H1 (cell line): ENCODE measurements at regions not wholly inside any gene's neighbourhood (a gene's known extent, or its start where the extent isn't known, plus 50 kb on each side); places are given as distances from the start of the nearest gene placed in this dataset.

Experiments used
- CTCF ChIA-PET: fragments of 300-600 bp; sonication (Branson Sonifier 250); formaldehyde crosslinking; loops from one replicate; lab custom pipeline; 2021; ENCODE audit not compliant: partially characterized antibody; lab: Charles Lee
- POLR2A ChIA-PET: fragments of 300-600 bp; sonication (Branson Sonifier 250); formaldehyde crosslinking; loops from one replicate; lab custom pipeline; 2021; ENCODE audit warnings: inconsistent platforms; ENCODE audit not compliant: partially characterized antibody; lab: Charles Lee
- DNase-seq, 2 experiments: peaks; one replicate each; pipeline versions ENCODE4 v3.0.0 to v3.0.0-alpha.2; 2010 to 2022; ENCODE audit warnings: low spot score in 2 of 2, low read depth in 1 of 2, mixed read lengths in 1 of 2
- FAIRE-seq: peaks from 2 replicates; lab custom pipeline; 2011; peaks lifted over from hg19 to GRCh38; lab: Jason Lieb, UNC
- H2AFZ ChIP-seq: 2 replicates; pipeline ENCODE4 v1.8.1; 2012; ENCODE audit warnings: low read length, inconsistent platforms
- H2AK5ac ChIP-seq: 2 replicates; pipeline ENCODE4 v1.6.1; 2013; ENCODE audit warnings: low read depth, low read length
- H2BK120ac ChIP-seq: replicated peaks from 2 replicates; pipeline ENCODE3; 2013; ENCODE audit warnings: low read depth, low read length, inconsistent platforms
- H2BK12ac ChIP-seq: 2 replicates; pipeline ENCODE4 v1.6.1; 2013; ENCODE audit warnings: low read depth, low read length
- H2BK15ac ChIP-seq: 2 replicates; pipeline ENCODE4 v1.6.1; 2013; ENCODE audit warnings: low read length
- H2BK20ac ChIP-seq: 2 replicates; pipeline ENCODE4 v1.6.1; 2013; ENCODE audit warnings: low read length
- H2BK5ac ChIP-seq: 2 replicates; pipeline ENCODE4 v1.6.1; 2013; ENCODE audit warnings: low read depth, low read length
- H3K14ac ChIP-seq: 2 replicates; pipeline ENCODE4 v1.6.1; 2013; ENCODE audit warnings: inconsistent platforms; ENCODE audit not compliant: insufficient read length
- H3K18ac ChIP-seq: 2 replicates; pipeline ENCODE4 v1.6.1; 2013; ENCODE audit warnings: low read length; ENCODE audit errors: extremely low read depth
- H3K23ac ChIP-seq: 2 replicates; pipeline ENCODE4 v1.6.1; 2013; ENCODE audit warnings: inconsistent platforms; ENCODE audit not compliant: insufficient read length
- H3K23me2 ChIP-seq: 2 replicates; pipeline ENCODE4 v1.6.1; 2013; ENCODE audit warnings: low read depth, low read length
- H3K27ac ChIP-seq: 2 replicates; pipeline ENCODE4 v1.6.1; 2011; ENCODE audit warnings: low read depth, low read length, inconsistent platforms
- H3K27me3 ChIP-seq, 4 experiments: replicated peaks in 1 of 4; 1 replicate in 1 of 4; 2 replicates in 3 of 4; pipeline versions ENCODE4 v1.6.1 to v1.8.1; 2011 to 2013; ENCODE audit warnings: low read length in 3 of 4, mild to moderate bottlenecking in 3 of 4, inconsistent platforms in 2 of 4, mixed read lengths in 2 of 4, moderate library complexity in 1 of 4; ENCODE audit not compliant: control insufficient read depth in 3 of 4, insufficient read depth in 3 of 4; ENCODE audit errors: extremely low read depth in 1 of 4
- H3K36me3 ChIP-seq, 4 experiments: 2 replicates each; pipeline versions ENCODE4 v1.6.1 to v1.8.1; 2011 to 2013; ENCODE audit warnings: mild to moderate bottlenecking in 4 of 4, low read length in 3 of 4, moderate library complexity in 2 of 4, control low read depth in 1 of 4, inconsistent platforms in 1 of 4; ENCODE audit not compliant: insufficient read depth in 4 of 4, control insufficient read depth in 2 of 4
- H3K4ac ChIP-seq: replicated peaks from 2 replicates; pipeline ENCODE3; 2013; ENCODE audit warnings: low read length, low read depth, mixed read lengths, inconsistent platforms; ENCODE audit not compliant: insufficient read length
- H3K4me1 ChIP-seq, 4 experiments: replicated peaks in 1 of 4; 1 replicate in 1 of 4; 2 replicates in 3 of 4; pipeline versions ENCODE4 v1.6.1 to v1.8.1; 2011 to 2013; ENCODE audit warnings: low read length in 3 of 4, inconsistent platforms in 2 of 4, mixed read lengths in 1 of 4; ENCODE audit not compliant: insufficient read depth in 4 of 4, control insufficient read depth in 3 of 4
- H3K4me2 ChIP-seq, 2 experiments: 2 replicates each; pipeline versions ENCODE4 v1.6.1 to v1.8.1; 2011 to 2013; ENCODE audit warnings: low read depth in 2 of 2, low read length in 2 of 2, control low read depth in 1 of 2, inconsistent platforms in 1 of 2, mild to moderate bottlenecking in 1 of 2; ENCODE audit not compliant: insufficient read depth in 1 of 2
- H3K4me3 ChIP-seq, 4 experiments: fragments of 200-600, 300-600 bp in 1 of 4; sonication (generic), shearing (Covaris generic), sonication (Bioruptor Twin) in 1 of 4; 2 replicates each; pipeline versions ENCODE4 v1.5.1 to v1.8.1; 2011 to 2016; ENCODE audit warnings: low read length in 4 of 4, low read depth in 3 of 4, control low read depth in 2 of 4, inconsistent platforms in 2 of 4, mild to moderate bottlenecking in 2 of 4, mixed read lengths in 1 of 4, moderate library complexity in 1 of 4; ENCODE audit not compliant: insufficient read depth in 2 of 4; ENCODE audit errors: extremely low read depth in 1 of 4
- H3K56ac ChIP-seq: replicated peaks from 2 replicates; pipeline ENCODE3; 2013; ENCODE audit warnings: low read depth, mild to moderate bottlenecking, mixed read lengths, low read length, inconsistent platforms; ENCODE audit not compliant: insufficient read length
- H3K79me1 ChIP-seq: 2 replicates; pipeline ENCODE4 v1.6.1; 2013; ENCODE audit warnings: low read depth, low read length, control low read depth
- H3K79me2 ChIP-seq, 2 experiments: 2 replicates each; pipeline versions ENCODE4 v1.6.1 to v1.8.1; 2012 to 2013; ENCODE audit warnings: low read length in 2 of 2, mild to moderate bottlenecking in 2 of 2, inconsistent platforms in 1 of 2; ENCODE audit not compliant: insufficient read depth in 2 of 2, control insufficient read depth in 1 of 2
- H3K9ac ChIP-seq, 4 experiments: replicated peaks in 1 of 4; 1 replicate in 1 of 4; 2 replicates in 3 of 4; pipeline versions ENCODE4 v1.6.1 to v1.8.1; 2011 to 2013; ENCODE audit warnings: low read depth in 3 of 4, low read length in 3 of 4, control low read depth in 2 of 4, mild to moderate bottlenecking in 2 of 4, moderate library complexity in 2 of 4, inconsistent platforms in 1 of 4; ENCODE audit errors: extremely low read depth in 1 of 4
- H3K9me3 ChIP-seq, 2 experiments: 2 replicates each; pipeline versions ENCODE4 v1.6.1 to v1.8.1; 2012 to 2013; ENCODE audit warnings: mild to moderate bottlenecking in 2 of 2, moderate library complexity in 2 of 2, control low read depth in 1 of 2, inconsistent platforms in 1 of 2, low read depth in 1 of 2, low read length in 1 of 2, mixed read lengths in 1 of 2; ENCODE audit not compliant: insufficient read depth in 2 of 2
- H4K20me1 ChIP-seq, 2 experiments: replicated peaks in 1 of 2; 2 replicates each; pipeline versions ENCODE3 to v1.8.1; 2011 to 2013; ENCODE audit warnings: inconsistent platforms in 2 of 2, low read length in 2 of 2, mild to moderate bottlenecking in 1 of 2; ENCODE audit not compliant: insufficient read depth in 2 of 2, control insufficient read depth in 1 of 2
- H4K5ac ChIP-seq: 2 replicates; pipeline ENCODE4 v1.6.1; 2013; ENCODE audit warnings: low read length, low read depth, mixed read lengths, inconsistent platforms; ENCODE audit not compliant: insufficient read length
- H4K8ac ChIP-seq: 2 replicates; pipeline ENCODE4 v1.8.0; 2013; ENCODE audit warnings: mild to moderate bottlenecking, moderate library complexity, low read length, inconsistent platforms; ENCODE audit not compliant: insufficient read depth; ENCODE audit errors: extremely low read depth
- H4K91ac ChIP-seq: replicated peaks from 2 replicates; pipeline ENCODE3; 2013; ENCODE audit warnings: low read length, mixed read lengths, inconsistent platforms; ENCODE audit not compliant: insufficient read length
- CBX5 ChIP-seq: fragments of 300-800, 300-1000 bp; sonication (generic); IDR thresholded peaks from 2 replicates; pipeline ENCODE4 v1.7.1; 2016; ENCODE audit warnings: antibody characterized with exemption, low read length, low read depth
- CHD2 ChIP-seq: IDR thresholded peaks from 2 replicates; pipeline ENCODE4 v1.6.1; 2012; ENCODE audit warnings: low read length, improper control_type of control experiment
- KDM4A ChIP-seq: IDR thresholded peaks from one replicate; pipeline ENCODE4 v1.7.1; 2012; ENCODE audit warnings: low read depth, mild to moderate bottlenecking, moderate library complexity, low read length, inconsistent platforms; ENCODE audit not compliant: severe bottlenecking
- TEAD4 ChIP-seq: IDR thresholded peaks from 2 replicates; pipeline ENCODE4 v1.6.1; 2012; ENCODE audit warnings: low read depth, low read length, inconsistent platforms, mixed read lengths
- WGBS, 2 experiments: shearing (Covaris generic) in 1 of 2; methylation state at CpG; one replicate each; pipeline versions ENCODE4 v1.1.6 to v1.1.7; 2013 to 2015; ENCODE audit warnings: low lambda C conversion rate in 2 of 2, mixed read lengths in 2 of 2, inconsistent platforms in 1 of 2, low coverage in 1 of 2, missing lambda C conversion rate in 1 of 2; ENCODE audit not compliant: insufficient replicate concordance in 2 of 2, insufficient coverage in 1 of 2, insufficient read length in 1 of 2; ENCODE audit errors: extremely low coverage in 1 of 2, missing lambda C conversion rate in 1 of 2; 5-methylcytosine and 5-hydroxymethylcytosine counted together

DNA sequence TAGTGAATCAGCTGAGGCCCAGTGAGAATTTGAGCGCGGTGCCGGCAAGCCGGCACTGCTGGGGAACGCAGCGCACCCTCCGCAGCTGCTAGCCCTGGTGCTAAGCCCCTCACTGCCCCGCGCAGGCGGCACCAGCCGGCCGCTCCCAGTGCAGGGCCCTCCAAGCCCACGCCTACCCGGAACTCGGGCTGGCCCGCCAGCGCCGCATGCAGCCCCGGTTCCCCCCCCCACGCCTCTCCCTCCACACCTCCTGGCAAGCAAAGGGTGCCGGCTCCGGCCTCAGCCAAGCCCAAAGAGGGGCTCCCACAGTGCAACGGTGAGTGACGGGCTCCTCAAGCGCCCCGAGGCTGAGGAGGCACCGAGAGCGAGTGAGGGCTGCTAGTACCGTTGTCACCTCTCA, 54.5 kb upstream of the VASH1 start:
- H4K20me1 ChIP-seq, result peaks cover 0 to 2% of the 10 kb centered on the region in 2 experiments
- H3K27ac ChIP-seq, result no peak overlapping the region
- WGBS, 2 experiments, result 95% methylated on average over 19 of the region's 29 CpGs; no CpG with 5 or more reads in 1 of the 2 experiments
- H2BK120ac ChIP-seq, result no peak overlapping the region
- POLR2A ChIA-PET, result no interaction called here
- H2BK20ac ChIP-seq, result no peak overlapping the region
- no peak for TF ChIP-seq CHD2
- TF ChIP-seq CBX5, result no peak
- no peak for TF ChIP-seq TEAD4
- TF ChIP-seq KDM4A, result no peak
- H4K5ac ChIP-seq, result no peak overlapping the region
- no peak overlapping the region for H3K9ac ChIP-seq
- no peak overlapping the region for H4K91ac ChIP-seq
- H4K8ac ChIP-seq, result no peak overlapping the region
- FAIRE-seq, result no peak
- H3K23me2 ChIP-seq, result no peaks in the 10 kb centered on the region
- H3K18ac ChIP-seq, result no peak overlapping the region
- H3K9me3 ChIP-seq, result peaks cover 0 to 5% of the 10 kb centered on the region in 2 experiments; a peak in 1 of 4 replicates
- H3K4me3 ChIP-seq, result no peak overlapping the region
- H3K79me2 ChIP-seq, result no peaks in the 10 kb centered on the region
- H2BK15ac ChIP-seq, result no peak overlapping the region
- DNase-seq, result peak in 1 of 2 experiments; percentile 42
- H3K79me1 ChIP-seq, result no peaks in the 10 kb centered on the region
- H3K56ac ChIP-seq, result no peak overlapping the region
- H2AFZ ChIP-seq, result no peak overlapping the region
- CTCF ChIA-PET, result interaction anchor here (0.6 to 9.1 kb wide), 5 partner anchors 10 to 388 kb away, joined by 3 to 234 read pairs (median 11); partner anchors contain the start of gene VASH1
- H3K4me1 ChIP-seq, result no peaks in the 10 kb centered on the region
- no peak overlapping the region for H2BK12ac ChIP-seq
- no peak overlapping the region for H3K4me2 ChIP-seq
- H3K4ac ChIP-seq, result no peak overlapping the region
- H3K14ac ChIP-seq, result no peak overlapping the region
- H2BK5ac ChIP-seq, result no peak overlapping the region
- no peaks in the 10 kb centered on the region; a peak in 1 of 8 replicates for H3K36me3 ChIP-seq
- H2AK5ac ChIP-seq, result no peak overlapping the region
- no peak overlapping the region for H3K23ac ChIP-seq
- no peaks in the 10 kb centered on the region for H3K27me3 ChIP-seq
